ENCODE measurements at regions not wholly inside any gene's neighbourhood (a gene's known extent, or its start where the extent isn't known, plus 50 kb on each side); places are given as distances from the start of the nearest gene placed in this dataset.

- TF ChIP-seq POLR2A (IDR thresholded peaks at IDR 0.05; ENCODE audit: low read length) (no peak), GATA1 (IDR thresholded peaks at IDR 0.05; ENCODE audit: low read depth, low read length) (no peak)
Measured at GRCh38 chr14:101412739-101413138, 148.6 kb upstream of the DIO3 start.
